ENCODE measurements at regions not wholly inside any gene's neighbourhood (a gene's known extent, or its start where the extent isn't known, plus 50 kb on each side); places are given as distances from the start of the nearest gene placed in this dataset.

DNA sequence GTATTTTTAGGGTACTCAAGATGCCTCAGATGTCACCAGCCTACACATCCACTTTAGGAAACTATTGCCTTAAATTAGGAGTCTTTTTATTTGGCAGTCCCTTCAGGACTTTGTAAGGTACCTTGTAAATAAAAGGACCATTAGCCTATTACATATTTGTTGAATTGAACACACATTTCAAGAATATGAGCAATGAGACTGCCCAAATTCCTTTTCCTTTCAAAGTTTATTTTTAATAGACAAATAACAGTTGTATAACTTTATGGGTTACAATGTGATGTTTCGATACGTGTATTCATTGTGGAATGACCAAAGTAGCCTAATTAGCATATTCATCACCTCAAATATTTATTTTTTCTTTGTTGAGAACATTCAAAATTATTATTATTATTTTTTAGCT lies 176.7 kb upstream of the PDZRN3 start:
- H3K27me3 ChIP-seq (ENCODE audit: control insufficient read depth, insufficient read depth, low read length): no peaks in the 10 kb centered on the region
- H3K27ac ChIP-seq (ENCODE audit: low read length): no peak overlapping the region
- 100% methylated on average over 2 of the region's 2 CpGs for WGBS (ENCODE audit: insufficient coverage, low lambda C conversion rate)
- H3K4me1 ChIP-seq (ENCODE audit: control insufficient read depth, insufficient read depth, low read length): no peaks in the 10 kb centered on the region
- DNase-seq: no peak
- H3K36me3 ChIP-seq (ENCODE audit: control insufficient read depth, insufficient read depth, low read length): no peaks in the 10 kb centered on the region
- no peaks in the 10 kb centered on the region for H3K9me3 ChIP-seq (ENCODE audit: control insufficient read depth, low read depth, low read length)
- no peak overlapping the region for H3K4me3 ChIP-seq (ENCODE audit: low read length)

DNA sequence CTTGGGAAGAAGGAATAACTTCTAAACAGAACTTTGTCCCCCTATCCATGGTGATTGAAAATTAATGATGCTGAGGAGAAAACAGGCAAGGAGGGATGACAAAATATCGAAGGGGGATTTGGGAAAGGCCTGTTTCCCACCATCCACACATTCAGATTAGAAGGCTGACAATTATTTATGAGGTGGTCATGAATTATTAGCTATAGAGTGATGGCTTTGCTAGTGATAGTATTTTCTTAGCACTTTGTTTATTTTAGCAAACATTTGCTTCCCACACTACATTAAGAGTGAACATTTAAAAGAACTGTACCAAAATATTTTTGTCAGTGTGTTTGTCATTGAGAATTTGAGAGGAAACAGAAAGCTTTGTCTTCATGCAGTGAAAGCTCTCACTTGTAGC lies 172.6 kb upstream of the PDZRN3 start:
- WGBS (ENCODE audit: insufficient coverage, low lambda C conversion rate): 100% methylated on average over 1 of the region's 1 CpG

DNA sequence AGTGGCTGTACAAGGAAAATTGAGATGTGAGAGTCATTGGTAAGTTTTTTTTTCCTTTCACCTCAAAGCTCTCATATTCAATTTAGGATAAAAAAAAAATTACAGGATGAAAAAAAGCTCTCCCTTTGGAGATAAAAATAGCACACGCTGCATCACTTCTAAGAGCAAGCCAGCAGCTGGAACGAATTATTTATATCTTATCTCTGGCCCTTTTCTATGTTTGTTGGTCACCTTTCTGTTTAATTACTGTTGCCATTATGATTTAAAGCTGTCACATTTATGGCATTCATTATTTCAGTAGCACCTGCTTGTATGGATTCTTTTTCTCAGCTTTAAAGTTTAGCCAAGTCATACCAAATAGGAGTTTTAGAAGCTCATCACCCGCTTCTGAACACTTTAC lies 171.6 kb upstream of the PDZRN3 start:
- H3K36me3 ChIP-seq (ENCODE audit: control insufficient read depth, insufficient read depth, low read length): no peaks in the 10 kb centered on the region
- WGBS (ENCODE audit: insufficient coverage, low lambda C conversion rate): no CpG with 5 or more reads among the region's 3 CpGs
- DNase-seq: no peak
- H3K27me3 ChIP-seq (ENCODE audit: control insufficient read depth, insufficient read depth, low read length): no peaks in the 10 kb centered on the region
- no peaks in the 10 kb centered on the region for H3K4me1 ChIP-seq (ENCODE audit: control insufficient read depth, insufficient read depth, low read length)
- no peak overlapping the region for H3K27ac ChIP-seq (ENCODE audit: low read length)
- H3K4me3 ChIP-seq (ENCODE audit: low read length): no peak overlapping the region
- H3K9me3 ChIP-seq (ENCODE audit: control insufficient read depth, low read depth, low read length): no peaks in the 10 kb centered on the region

More for the DNA sequence above, 172.6 kb upstream of the PDZRN3 start:
- no peaks in the 10 kb centered on the region for H3K9me3 ChIP-seq (ENCODE audit: control insufficient read depth, low read depth, low read length)
- no peak for DNase-seq
- H3K4me1 ChIP-seq (ENCODE audit: control insufficient read depth, insufficient read depth, low read length): no peaks in the 10 kb centered on the region
- H3K4me3 ChIP-seq (ENCODE audit: low read length): no peak overlapping the region
- H3K27ac ChIP-seq (ENCODE audit: low read length): no peak overlapping the region
- no peaks in the 10 kb centered on the region for H3K27me3 ChIP-seq (ENCODE audit: control insufficient read depth, insufficient read depth, low read length)
- H3K36me3 ChIP-seq (ENCODE audit: control insufficient read depth, insufficient read depth, low read length): no peaks in the 10 kb centered on the region

DNA sequence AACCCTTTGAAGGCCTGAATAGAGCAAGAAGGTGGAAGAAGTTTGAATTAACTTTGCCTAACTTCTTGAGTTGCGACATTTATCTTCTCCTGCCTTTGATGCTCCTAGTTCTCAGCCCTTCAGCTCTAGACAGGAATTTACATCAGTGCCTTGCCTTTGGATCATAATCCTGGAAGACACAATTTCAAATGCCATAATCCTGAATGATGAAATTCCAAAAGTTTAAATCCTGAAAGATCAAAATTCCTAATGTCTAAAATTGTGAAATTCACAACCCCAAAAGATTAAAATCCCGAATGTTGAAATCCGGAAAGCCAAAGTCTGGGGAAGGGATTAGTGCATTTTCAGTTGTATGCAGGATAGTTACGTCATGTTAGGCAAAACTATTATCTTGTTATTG lies 166.6 kb upstream of the PDZRN3 start:
- WGBS (ENCODE audit: insufficient coverage, low lambda C conversion rate): 100% methylated on average over 1 of the region's 4 CpGs
- H3K9me3 ChIP-seq (ENCODE audit: control insufficient read depth, low read depth, low read length): no peaks in the 10 kb centered on the region
- no peaks in the 10 kb centered on the region for H3K27me3 ChIP-seq (ENCODE audit: control insufficient read depth, insufficient read depth, low read length)
- H3K4me3 ChIP-seq (ENCODE audit: low read length): no peak overlapping the region
- H3K27ac ChIP-seq (ENCODE audit: low read length): no peak overlapping the region
- no peak for DNase-seq
- no peaks in the 10 kb centered on the region for H3K36me3 ChIP-seq (ENCODE audit: control insufficient read depth, insufficient read depth, low read length)
- no peaks in the 10 kb centered on the region for H3K4me1 ChIP-seq (ENCODE audit: control insufficient read depth, insufficient read depth, low read length)

DNA sequence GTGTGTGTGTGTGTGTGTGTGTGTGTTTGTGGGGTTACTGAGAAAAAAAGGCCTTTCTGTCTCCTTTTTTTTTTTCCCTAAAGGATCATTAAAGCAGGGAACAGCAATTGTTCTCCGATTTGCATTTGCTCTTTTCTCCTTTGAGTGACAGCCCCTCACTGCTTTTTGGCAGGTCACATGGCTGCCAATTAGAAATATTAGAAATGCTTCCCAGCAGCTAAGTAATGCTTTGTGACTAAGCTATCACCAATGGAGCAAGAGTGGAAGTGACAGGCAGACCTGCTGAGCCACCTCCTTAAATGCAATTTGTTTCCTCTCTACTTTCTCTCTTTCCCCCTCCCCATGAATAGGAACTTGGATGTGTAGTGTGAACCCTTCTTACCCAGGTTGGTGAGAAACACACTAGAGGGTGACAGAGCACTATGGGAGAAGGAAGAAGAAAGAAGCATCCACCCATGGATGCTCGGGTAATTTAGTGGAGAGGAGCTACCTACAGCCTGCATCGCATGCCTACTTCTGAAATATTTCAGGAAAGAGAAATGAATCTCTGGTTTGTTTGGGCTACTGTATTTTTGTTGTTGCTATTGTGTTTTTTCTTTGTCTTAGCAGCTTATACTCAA lies 165.2 kb upstream of the PDZRN3 start:
- no peaks in the 10 kb centered on the region for H3K36me3 ChIP-seq (ENCODE audit: control insufficient read depth, insufficient read depth, low read length)
- no peaks in the 10 kb centered on the region for H3K9me3 ChIP-seq (ENCODE audit: control insufficient read depth, low read depth, low read length)
- no peaks in the 10 kb centered on the region for H3K27me3 ChIP-seq (ENCODE audit: control insufficient read depth, insufficient read depth, low read length)
- WGBS (ENCODE audit: insufficient coverage, low lambda C conversion rate): no CpG with 5 or more reads among the region's 3 CpGs
- H3K4me1 ChIP-seq (ENCODE audit: control insufficient read depth, insufficient read depth, low read length): no peaks in the 10 kb centered on the region
- no peak overlapping the region for H3K27ac ChIP-seq (ENCODE audit: low read length)
- no peak for DNase-seq
- H3K4me3 ChIP-seq (ENCODE audit: low read length): no peak overlapping the region

DNA sequence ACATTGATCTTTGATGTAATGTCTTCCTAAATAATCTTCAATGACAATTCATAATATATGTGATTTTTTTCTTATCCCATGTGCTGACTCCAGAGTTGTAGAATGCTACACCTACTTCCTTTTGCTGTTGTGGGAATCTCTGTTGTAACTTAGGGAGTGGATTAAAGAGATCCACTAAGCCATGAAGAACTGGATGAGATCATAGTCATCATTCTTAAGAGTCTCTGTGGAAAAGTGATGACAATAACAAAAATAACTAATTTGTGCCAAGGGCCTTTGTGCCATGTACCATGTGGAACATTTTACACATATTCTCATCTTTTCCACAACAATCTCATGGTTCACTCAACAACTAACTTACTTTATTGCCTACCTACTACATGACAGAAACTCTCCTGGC lies 162.9 kb upstream of the PDZRN3 start:
- no peaks in the 10 kb centered on the region for H3K27me3 ChIP-seq (ENCODE audit: control insufficient read depth, insufficient read depth, low read length)
- no peak overlapping the region for H3K4me3 ChIP-seq (ENCODE audit: low read length)
- H3K36me3 ChIP-seq (ENCODE audit: control insufficient read depth, insufficient read depth, low read length): no peaks in the 10 kb centered on the region
- H3K27ac ChIP-seq (ENCODE audit: low read length): no peak overlapping the region
- H3K9me3 ChIP-seq (ENCODE audit: control insufficient read depth, low read depth, low read length): no peaks in the 10 kb centered on the region
- H3K4me1 ChIP-seq (ENCODE audit: control insufficient read depth, insufficient read depth, low read length): no peaks in the 10 kb centered on the region
- no peak for DNase-seq

DNA sequence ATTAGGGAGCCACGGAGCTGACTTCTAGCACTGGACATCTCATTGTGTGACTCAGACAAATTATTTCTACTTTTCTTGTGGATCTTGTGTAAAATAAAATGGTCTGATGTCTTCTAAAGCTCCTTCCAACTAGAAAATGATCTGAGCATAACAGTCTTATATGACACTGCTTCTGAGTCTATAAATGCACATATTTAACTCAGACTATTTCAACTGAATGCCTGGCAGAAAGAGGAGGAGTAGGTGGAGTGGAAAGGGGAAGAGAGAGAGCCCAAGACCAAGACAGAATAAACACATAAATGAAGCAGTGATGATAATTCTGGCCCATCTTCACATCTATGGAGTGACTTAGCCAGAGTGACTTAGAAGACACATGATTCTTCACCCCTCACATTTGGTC lies 162.3 kb upstream of the PDZRN3 start:
- 86% methylated on average over 1 of the region's 1 CpG for WGBS (ENCODE audit: insufficient coverage, low lambda C conversion rate)
- H3K9me3 ChIP-seq (ENCODE audit: control insufficient read depth, low read depth, low read length): no peaks in the 10 kb centered on the region
- H3K4me3 ChIP-seq (ENCODE audit: low read length): no peak overlapping the region
- no peaks in the 10 kb centered on the region for H3K4me1 ChIP-seq (ENCODE audit: control insufficient read depth, insufficient read depth, low read length)
- H3K27me3 ChIP-seq (ENCODE audit: control insufficient read depth, insufficient read depth, low read length): no peaks in the 10 kb centered on the region
- no peak overlapping the region for H3K27ac ChIP-seq (ENCODE audit: low read length)
- no peaks in the 10 kb centered on the region for H3K36me3 ChIP-seq (ENCODE audit: control insufficient read depth, insufficient read depth, low read length)
- no peak for DNase-seq

DNA sequence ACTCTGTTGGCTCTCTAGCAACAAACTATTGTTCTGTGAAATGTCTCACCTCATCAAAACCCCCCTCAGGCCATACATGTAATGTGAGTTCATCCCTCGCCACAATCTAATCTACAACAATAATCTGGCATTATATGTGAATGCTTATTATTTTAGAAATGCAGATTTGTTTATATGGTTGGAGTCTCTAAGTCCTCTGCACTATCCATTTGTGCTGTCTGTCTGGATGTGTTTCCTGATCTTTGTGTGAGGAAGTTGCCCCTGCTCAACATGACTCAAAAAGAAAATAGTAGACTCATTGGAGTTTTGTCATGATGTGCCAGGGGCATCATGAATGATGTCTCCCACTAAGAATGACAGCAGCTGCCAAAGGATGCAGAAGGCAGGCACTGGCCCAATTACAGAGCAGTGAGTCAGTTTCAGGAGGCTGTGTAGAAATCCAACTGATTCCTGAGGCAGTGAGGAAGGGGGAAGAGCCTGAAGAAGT lies 161.6 kb upstream of the PDZRN3 start:
- Histone ChIP-seq H3K9me3 (ENCODE audit: control insufficient read depth, low read depth, low read length) (no peaks in the 10 kb centered on the region), H3K27ac (ENCODE audit: low read length) (no peak overlapping the region), H3K4me1 (ENCODE audit: control insufficient read depth, insufficient read depth, low read length) (no peaks in the 10 kb centered on the region), H3K27me3 (ENCODE audit: control insufficient read depth, insufficient read depth, low read length) (no peaks in the 10 kb centered on the region), H3K4me3 (ENCODE audit: low read length) (no peak overlapping the region), H3K36me3 (ENCODE audit: control insufficient read depth, insufficient read depth, low read length) (no peaks in the 10 kb centered on the region)
- no peak for DNase-seq
- WGBS (ENCODE audit: insufficient coverage, low lambda C conversion rate): no CpG with 5 or more reads among the region's 1 CpG

DNA sequence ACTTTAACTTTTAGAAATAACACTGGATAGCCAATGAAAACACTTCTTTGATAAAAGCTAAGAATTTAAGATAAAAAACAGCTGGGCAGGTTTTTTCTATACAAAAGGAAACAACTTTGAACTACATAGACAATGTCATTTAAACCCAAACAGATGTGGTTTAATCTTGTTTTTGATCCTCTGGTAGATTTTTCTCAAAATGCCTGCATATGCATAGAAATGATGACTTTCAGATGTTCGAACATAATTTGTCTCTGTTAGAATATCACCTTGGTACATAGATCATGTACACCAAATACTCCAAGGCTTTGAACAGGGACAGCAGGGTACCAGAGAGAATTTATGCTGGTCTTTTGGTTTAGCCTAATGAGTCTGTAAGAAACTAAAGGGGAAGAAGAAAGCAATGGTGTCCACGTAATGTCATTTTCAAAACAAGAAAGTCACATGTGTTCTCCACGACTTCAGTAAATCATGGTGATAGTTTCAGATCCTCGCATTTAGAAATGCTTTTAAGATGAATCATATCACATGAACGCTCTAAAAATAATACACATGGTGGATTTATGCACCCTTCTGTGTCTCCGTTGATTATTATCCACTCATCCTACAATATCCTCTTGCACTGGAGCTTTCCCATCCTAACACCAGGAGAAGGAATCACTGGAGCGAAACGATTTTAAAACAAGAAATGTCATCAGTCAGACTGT lies 160.1 kb upstream of the PDZRN3 start:
- Histone ChIP-seq H3K36me3 (ENCODE audit: control insufficient read depth, insufficient read depth, low read length) (no peaks in the 10 kb centered on the region), H3K4me3 (ENCODE audit: low read length) (no peak overlapping the region), H3K9me3 (ENCODE audit: control insufficient read depth, low read depth, low read length) (no peaks in the 10 kb centered on the region), H3K27ac (ENCODE audit: low read length) (no peak overlapping the region), H3K27me3 (ENCODE audit: control insufficient read depth, insufficient read depth, low read length) (no peaks in the 10 kb centered on the region), H3K4me1 (ENCODE audit: control insufficient read depth, insufficient read depth, low read length) (no peaks in the 10 kb centered on the region)
- no peak for DNase-seq
- 100% methylated on average over 1 of the region's 8 CpGs for WGBS (ENCODE audit: insufficient coverage, low lambda C conversion rate)

DNA sequence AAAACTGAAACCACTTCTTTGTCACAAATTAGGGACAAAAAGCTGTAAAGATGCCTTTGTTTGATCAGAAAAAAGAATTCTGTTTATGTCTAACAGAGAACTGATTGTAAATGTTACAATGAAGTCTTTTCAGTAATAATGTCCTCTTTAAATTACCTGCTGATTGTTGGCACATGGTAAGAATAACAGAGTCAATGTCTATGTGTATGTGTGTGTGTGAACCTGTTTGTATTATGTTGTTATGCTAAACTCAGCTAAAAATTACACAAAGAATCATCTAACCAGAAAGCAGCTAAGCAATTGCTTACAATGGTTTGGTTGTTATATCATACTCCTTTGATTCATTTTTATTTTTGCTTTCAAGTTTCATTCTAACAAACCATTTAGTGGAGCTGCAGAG lies 159.1 kb upstream of the PDZRN3 start:
- no peaks in the 10 kb centered on the region for H3K9me3 ChIP-seq (ENCODE audit: control insufficient read depth, low read depth, low read length)
- no peak for DNase-seq
- H3K27me3 ChIP-seq (ENCODE audit: control insufficient read depth, insufficient read depth, low read length): no peaks in the 10 kb centered on the region
- no peak overlapping the region for H3K27ac ChIP-seq (ENCODE audit: low read length)
- no peaks in the 10 kb centered on the region for H3K4me1 ChIP-seq (ENCODE audit: control insufficient read depth, insufficient read depth, low read length)
- H3K36me3 ChIP-seq (ENCODE audit: control insufficient read depth, insufficient read depth, low read length): no peaks in the 10 kb centered on the region
- H3K4me3 ChIP-seq (ENCODE audit: low read length): no peak overlapping the region

DNA sequence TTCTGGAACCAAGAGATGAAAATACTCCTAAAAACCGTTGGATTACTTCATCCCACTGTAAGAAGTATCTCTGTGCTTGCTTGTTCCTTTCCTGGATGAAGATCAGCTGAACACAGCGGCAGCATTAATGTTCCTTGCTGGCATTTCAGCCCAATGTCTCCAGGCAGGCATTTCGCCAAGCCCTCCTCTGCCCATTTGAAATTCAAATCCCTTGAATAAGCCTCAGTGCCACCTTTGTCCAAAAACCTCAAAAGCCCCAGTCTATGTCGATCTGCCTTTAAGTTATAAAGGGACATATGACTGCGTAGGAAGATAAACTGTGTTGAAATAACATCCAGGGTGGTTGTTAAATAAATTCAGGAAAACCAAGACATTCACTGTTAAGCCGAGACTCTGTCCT lies 156.8 kb upstream of the PDZRN3 start:
- H3K27me3 ChIP-seq (ENCODE audit: control insufficient read depth, insufficient read depth, low read length): no peaks in the 10 kb centered on the region
- no peaks in the 10 kb centered on the region for H3K9me3 ChIP-seq (ENCODE audit: control insufficient read depth, low read depth, low read length)
- no peak overlapping the region for H3K27ac ChIP-seq (ENCODE audit: low read length)
- H3K4me3 ChIP-seq (ENCODE audit: low read length): no peak overlapping the region
- H3K36me3 ChIP-seq (ENCODE audit: control insufficient read depth, insufficient read depth, low read length): no peaks in the 10 kb centered on the region
- WGBS (ENCODE audit: insufficient coverage, low lambda C conversion rate): no CpG with 5 or more reads among the region's 6 CpGs
- no peak for DNase-seq
- H3K4me1 ChIP-seq (ENCODE audit: control insufficient read depth, insufficient read depth, low read length): no peaks in the 10 kb centered on the region
